Effector memory CD8-positive, alpha-beta T cell (primary cell): ENCODE measurements at regions not wholly inside any gene's neighbourhood (a gene's known extent, or its start where the extent isn't known, plus 50 kb on each side); places are given as distances from the start of the nearest gene placed in this dataset.
"Not testable (repeated sequence)": the region's sequence is repeated elsewhere in the genome, so short reads cannot be mapped to it uniquely, and the experiment has no call there.

ENCODE experiments used
- ATAC-seq: fragments of 150-1000 bp; cut with Tn5 transposase; replicated peaks from 2 replicates; pipeline ENCODE4 v1.10.0; 2021; ENCODE audit warnings: mild to moderate bottlenecking, moderate library complexity
- DNase-seq, 3 experiments: peaks; one replicate each; pipeline ENCODE4 v3.0.0; 2021
- H3K27ac Mint-ChIP-seq, 2 donors: one replicate each; pipeline ENCODE4 v1.8.0; 2022; ENCODE audit warnings: mild to moderate bottlenecking in 2 of 2, mixed read lengths in 2 of 2, moderate library complexity in 2 of 2
- H3K27me3 Mint-ChIP-seq, 2 donors: one replicate each; pipeline ENCODE4 v1.8.0; 2022; ENCODE audit warnings: mixed read lengths in 2 of 2
- H3K36me3 Mint-ChIP-seq: one replicate; pipeline ENCODE4 v1.8.0; 2022; ENCODE audit warnings: mild to moderate bottlenecking, moderate library complexity, mixed read lengths; ENCODE audit not compliant: insufficient read depth
- H3K4me1 Mint-ChIP-seq, 2 donors: one replicate each; pipeline ENCODE4 v1.8.0; 2022; ENCODE audit warnings: low read depth in 2 of 2, mixed read lengths in 2 of 2
- H3K4me3 Mint-ChIP-seq, 2 donors: one replicate each; pipeline ENCODE4 v1.8.0; 2022; ENCODE audit warnings: mild to moderate bottlenecking in 2 of 2, mixed read lengths in 2 of 2, moderate library complexity in 2 of 2
- H3K9me3 Mint-ChIP-seq, 2 donors: one replicate each; pipeline ENCODE4 v1.8.0; 2022; ENCODE audit warnings: mixed read lengths in 2 of 2

- DNase-seq, ATAC-seq, H3K27ac Mint-ChIP-seq, H3K4me3 Mint-ChIP-seq, H3K9me3 Mint-ChIP-seq, H3K4me1 Mint-ChIP-seq, H3K27me3 Mint-ChIP-seq, H3K36me3 Mint-ChIP-seq: not testable (repeated sequence)
These were observed 370.8 kb upstream of the SOX1 start for GRCh38 chr13:111696121-111696520.

DNA sequence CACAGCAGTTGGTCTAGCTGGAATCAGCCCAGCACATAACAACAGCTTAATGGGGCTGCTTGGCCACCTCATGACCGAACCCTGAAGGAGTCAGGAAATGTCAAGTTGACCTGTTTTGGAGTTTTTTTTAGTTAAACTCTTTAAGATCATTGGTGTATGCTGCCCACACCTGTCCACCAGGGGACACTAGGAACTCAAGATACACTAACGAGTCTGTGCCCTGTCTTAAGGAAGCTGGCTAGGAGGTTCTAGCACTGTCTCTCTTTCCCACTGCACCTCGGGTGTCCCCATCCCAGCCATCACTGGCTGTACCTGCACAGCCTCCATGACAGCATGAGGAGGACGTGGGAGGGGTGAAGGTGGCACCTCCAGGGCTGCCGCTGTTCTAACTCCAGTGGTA lies 364.9 kb upstream of the SOX1 start:
- DNase-seq: not testable (repeated sequence)

More for the DNA sequence above, 364.9 kb upstream of the SOX1 start:
- H3K27ac Mint-ChIP-seq, H3K27me3 Mint-ChIP-seq, ATAC-seq, H3K4me3 Mint-ChIP-seq, H3K9me3 Mint-ChIP-seq, H3K4me1 Mint-ChIP-seq, H3K36me3 Mint-ChIP-seq: not testable (repeated sequence)
